ENCODE measurements at regions not wholly inside any gene's neighbourhood (a gene's known extent, or its start where the extent isn't known, plus 50 kb on each side); places are given as distances from the start of the nearest gene placed in this dataset.

DNA sequence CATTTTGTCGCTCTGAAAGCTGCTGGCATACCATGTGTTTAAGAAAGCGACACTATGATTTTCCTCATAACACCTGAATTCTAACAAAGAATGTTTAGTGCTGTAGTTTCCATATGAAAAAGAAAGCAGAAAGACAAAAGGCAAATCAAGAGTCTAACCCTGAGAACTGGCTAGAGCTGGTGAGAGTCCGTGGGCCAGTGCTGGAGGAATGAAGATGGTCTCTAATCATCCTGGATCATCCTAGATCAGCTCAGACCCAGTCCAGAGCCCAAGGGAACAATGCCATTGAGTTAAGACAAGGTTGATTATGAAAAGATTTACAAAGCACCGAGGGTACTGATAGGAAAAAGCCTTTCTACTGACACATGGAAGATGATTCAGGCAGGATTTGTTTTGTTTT is 73.0 kb upstream of the MYLIP start:
- no peak for TF ChIP-seq POLR2A (IDR thresholded peaks at IDR 0.05; ENCODE audit: low read length)
- TF ChIP-seq GATA1 (IDR thresholded peaks at IDR 0.05; ENCODE audit: low read depth, low read length), result no peak
